ENCODE measurements at regions not wholly inside any gene's neighbourhood (a gene's known extent, or its start where the extent isn't known, plus 50 kb on each side); places are given as distances from the start of the nearest gene placed in this dataset.

DNA sequence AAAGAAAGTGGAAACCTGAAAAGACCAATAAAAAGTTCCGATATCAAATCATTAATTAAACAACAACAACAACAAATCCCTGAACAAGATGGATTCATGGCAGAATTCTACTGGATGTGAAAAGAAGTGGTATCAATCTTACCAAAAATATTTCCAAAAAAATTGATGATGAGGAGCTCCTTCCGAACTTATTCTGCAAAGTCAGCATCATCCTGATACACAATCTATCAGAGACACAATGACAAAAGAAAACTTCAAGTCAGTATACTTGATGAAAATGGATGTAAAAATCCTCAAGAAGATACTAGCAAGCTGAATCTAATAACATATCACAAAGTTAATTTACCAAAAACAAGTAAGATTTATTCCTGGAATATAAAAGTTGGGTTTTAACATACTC is 881.8 kb downstream of the SI start:
- DNase-seq (ENCODE audit: extremely low read depth, low read depth): no peak
- H3K4me3 ChIP-seq (replicated peaks; ENCODE audit: low read depth, low read length): no peak overlapping the region
- no peak for TF ChIP-seq CTCF (IDR thresholded peaks at IDR 0.05; ENCODE audit: low read depth, low read length, missing control alignments)

GRCh38 chr3:164194842-164195241 is 883.5 kb downstream of the SI start:
- no peak for DNase-seq (ENCODE audit: extremely low read depth, low read depth)
- no peak for TF ChIP-seq CTCF (IDR thresholded peaks at IDR 0.05; ENCODE audit: low read depth, low read length, missing control alignments)
- H3K4me3 ChIP-seq (replicated peaks; ENCODE audit: low read depth, low read length): no peak overlapping the region

DNA sequence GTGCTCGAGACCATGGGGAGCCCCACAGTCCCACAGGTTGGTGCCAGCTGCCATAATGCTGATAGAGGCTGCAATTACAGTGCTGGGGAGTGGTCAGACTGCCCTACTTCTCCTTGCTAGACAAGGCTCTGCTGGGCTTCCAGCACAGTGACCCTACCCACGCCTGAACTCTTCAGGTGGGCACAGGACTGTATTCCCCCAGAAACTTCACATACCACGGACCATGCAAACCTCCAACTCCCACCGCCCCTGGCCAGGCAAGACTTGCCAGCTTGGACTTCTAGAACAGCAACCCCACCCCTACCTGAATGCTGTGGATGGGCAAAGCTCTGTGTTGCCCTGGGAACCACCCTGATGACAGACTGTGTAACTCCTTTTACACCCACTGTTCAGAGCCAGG is 885.3 kb downstream of the SI start:
- DNase-seq (ENCODE audit: extremely low read depth, low read depth): no peak
- no peak overlapping the region for H3K4me3 ChIP-seq (replicated peaks; ENCODE audit: low read depth, low read length)
- no peak for TF ChIP-seq CTCF (IDR thresholded peaks at IDR 0.05; ENCODE audit: low read depth, low read length, missing control alignments)

DNA sequence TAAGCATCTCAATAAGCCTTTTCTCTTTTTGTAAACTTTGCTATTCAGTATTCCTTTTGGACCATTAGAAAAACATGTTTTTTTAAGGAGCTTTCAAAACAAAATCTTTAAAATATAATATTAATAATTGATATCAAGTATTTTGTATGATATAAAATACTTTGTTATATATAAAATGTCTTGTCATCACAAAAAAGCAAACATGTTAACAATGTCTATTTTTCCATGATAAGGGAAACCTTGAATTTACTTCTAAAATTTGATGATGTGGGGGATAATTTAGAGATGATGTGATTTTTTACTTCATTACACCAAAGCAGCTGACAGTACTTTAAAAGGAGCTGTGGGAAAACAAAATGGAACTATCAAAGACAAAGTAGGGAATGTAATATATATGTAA is 887.7 kb downstream of the SI start:
- TF ChIP-seq CTCF (IDR thresholded peaks at IDR 0.05; ENCODE audit: low read depth, low read length, missing control alignments): no peak
- DNase-seq (ENCODE audit: extremely low read depth, low read depth): no peak

GRCh38 chr3:164186095-164186494 is 892.2 kb downstream of the SI start:
- no peak for TF ChIP-seq CTCF (IDR thresholded peaks at IDR 0.05; ENCODE audit: low read depth, low read length, missing control alignments)
- no peak overlapping the region for H3K4me3 ChIP-seq (replicated peaks; ENCODE audit: low read depth, low read length)
- no peak for DNase-seq (ENCODE audit: extremely low read depth, low read depth)

More for the DNA sequence above, 887.7 kb downstream of the SI start:
- H3K4me3 ChIP-seq (replicated peaks; ENCODE audit: low read depth, low read length): no peak overlapping the region

DNA sequence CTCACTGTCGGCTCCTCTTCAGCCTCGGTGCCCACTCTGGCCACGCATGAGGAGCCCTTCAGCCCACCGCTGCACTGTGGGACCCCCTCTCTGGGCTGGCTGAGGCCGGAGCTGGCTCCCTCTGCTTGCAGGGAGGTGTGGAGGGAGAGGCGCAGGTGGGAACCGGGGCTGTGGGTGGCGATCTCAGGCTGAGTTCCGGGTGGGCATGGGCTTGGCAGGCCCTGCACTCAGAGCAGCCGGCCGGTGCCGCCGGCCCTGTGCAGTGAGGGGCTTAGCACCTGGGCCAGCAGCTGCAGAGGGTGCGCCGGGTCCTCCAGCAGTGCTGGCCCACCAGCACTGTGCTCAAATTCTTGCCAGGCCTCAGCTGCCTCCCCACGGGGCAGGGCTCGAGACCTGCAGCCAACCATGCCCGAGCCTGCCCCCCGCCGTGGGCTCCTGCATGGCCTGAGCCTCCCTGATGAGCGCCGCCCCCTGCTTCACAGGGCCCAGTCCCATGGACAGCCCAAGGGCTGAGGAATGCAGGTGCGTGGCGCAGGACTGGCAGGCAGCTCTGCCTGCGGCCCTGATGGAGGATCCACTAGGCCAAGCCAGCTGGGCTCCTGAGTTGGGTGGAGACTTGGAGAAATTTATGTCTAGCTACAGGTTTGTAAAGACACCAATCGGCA is 899.1 kb downstream of the SI start:
- TF ChIP-seq CTCF (IDR thresholded peaks at IDR 0.05; ENCODE audit: low read depth, low read length, missing control alignments): no peak
- DNase-seq (ENCODE audit: extremely low read depth, low read depth): no peak
- H3K4me3 ChIP-seq (replicated peaks; ENCODE audit: low read depth, low read length): no peak overlapping the region

GRCh38 chr3:164174059-164174458 is 904.2 kb downstream of the SI start:
- H3K4me3 ChIP-seq (replicated peaks; ENCODE audit: low read depth, low read length): no peak overlapping the region
- no peak for DNase-seq (ENCODE audit: extremely low read depth, low read depth)
- no peak for TF ChIP-seq CTCF (IDR thresholded peaks at IDR 0.05; ENCODE audit: low read depth, low read length, missing control alignments)

All from HFF-Myc (cell line).